Lower leg skin (tissue), 3 donors: ENCODE measurements at regions not wholly inside any gene's neighbourhood (a gene's known extent, or its start where the extent isn't known, plus 50 kb on each side); places are given as distances from the start of the nearest gene placed in this dataset.

Experiments used
- POLR2A ChIP-seq, 2 donors: fragments of 450-650 bp; IDR thresholded peaks; one replicate each; pipeline ENCODE4 v1.6.1; 2016 to 2017; ENCODE audit warnings: antibody characterized with exemption in 2 of 2, mild to moderate bottlenecking in 1 of 2, moderate library complexity in 1 of 2
- TF ChIP-seq, protein P1 (sequence below), 3 donors: fragments of 450-650 bp; IDR thresholded peaks; one replicate each; pipeline ENCODE4 v1.5.1; 2016; ENCODE audit warnings: antibody characterized with exemption in 3 of 3, mild to moderate bottlenecking in 3 of 3, moderate library complexity in 2 of 3

DNA sequence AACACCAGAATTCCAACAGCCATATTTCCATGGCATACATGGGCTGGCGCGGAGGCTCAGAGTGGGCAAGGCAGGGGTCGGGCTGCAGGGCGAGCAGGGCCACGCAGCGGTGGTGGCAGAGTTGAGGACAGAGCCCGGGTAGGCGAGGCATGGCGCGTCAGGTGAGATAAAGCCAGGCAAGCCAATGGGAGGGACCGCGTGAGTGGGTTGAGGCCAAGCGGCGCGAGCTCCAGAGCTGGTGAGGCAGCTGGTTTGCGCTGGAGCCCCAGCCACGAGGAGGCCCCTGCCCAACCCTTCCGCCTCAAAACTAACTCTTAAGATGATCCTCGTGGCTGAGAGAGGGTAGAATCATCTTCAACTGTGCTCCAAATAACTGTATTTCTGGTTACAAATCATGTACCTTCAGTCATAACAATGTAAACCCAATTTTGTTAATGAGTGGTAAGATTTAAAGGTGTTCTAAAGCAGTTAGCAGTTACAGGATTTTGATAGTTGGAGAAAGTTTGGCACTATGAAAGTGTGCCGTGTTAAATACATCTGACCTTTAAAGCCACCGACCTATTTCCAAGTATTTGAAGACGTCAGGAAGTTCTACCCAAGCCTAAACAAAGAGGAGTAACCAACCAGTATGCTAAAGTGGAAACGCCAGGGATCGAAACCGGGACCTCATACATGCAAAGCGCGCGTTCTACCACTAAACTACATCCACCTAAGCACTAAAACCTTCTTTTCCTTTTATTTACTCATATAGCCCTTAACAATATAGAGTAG, 107.9 kb downstream of the GPX5 start:
- TF ChIP-seq, protein P1, sequence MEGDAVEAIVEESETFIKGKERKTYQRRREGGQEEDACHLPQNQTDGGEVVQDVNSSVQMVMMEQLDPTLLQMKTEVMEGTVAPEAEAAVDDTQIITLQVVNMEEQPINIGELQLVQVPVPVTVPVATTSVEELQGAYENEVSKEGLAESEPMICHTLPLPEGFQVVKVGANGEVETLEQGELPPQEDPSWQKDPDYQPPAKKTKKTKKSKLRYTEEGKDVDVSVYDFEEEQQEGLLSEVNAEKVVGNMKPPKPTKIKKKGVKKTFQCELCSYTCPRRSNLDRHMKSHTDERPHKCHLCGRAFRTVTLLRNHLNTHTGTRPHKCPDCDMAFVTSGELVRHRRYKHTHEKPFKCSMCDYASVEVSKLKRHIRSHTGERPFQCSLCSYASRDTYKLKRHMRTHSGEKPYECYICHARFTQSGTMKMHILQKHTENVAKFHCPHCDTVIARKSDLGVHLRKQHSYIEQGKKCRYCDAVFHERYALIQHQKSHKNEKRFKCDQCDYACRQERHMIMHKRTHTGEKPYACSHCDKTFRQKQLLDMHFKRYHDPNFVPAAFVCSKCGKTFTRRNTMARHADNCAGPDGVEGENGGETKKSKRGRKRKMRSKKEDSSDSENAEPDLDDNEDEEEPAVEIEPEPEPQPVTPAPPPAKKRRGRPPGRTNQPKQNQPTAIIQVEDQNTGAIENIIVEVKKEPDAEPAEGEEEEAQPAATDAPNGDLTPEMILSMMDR (IDR thresholded peaks at IDR 0.05): no peak
- TF ChIP-seq POLR2A (IDR thresholded peaks at IDR 0.05): no peak
